ENCODE measurements at regions not wholly inside any gene's neighbourhood (a gene's known extent, or its start where the extent isn't known, plus 50 kb on each side); places are given as distances from the start of the nearest gene placed in this dataset.
"Not testable (repeated sequence)": the region's sequence is repeated elsewhere in the genome, so short reads cannot be mapped to it uniquely, and the experiment has no call there.

DNA sequence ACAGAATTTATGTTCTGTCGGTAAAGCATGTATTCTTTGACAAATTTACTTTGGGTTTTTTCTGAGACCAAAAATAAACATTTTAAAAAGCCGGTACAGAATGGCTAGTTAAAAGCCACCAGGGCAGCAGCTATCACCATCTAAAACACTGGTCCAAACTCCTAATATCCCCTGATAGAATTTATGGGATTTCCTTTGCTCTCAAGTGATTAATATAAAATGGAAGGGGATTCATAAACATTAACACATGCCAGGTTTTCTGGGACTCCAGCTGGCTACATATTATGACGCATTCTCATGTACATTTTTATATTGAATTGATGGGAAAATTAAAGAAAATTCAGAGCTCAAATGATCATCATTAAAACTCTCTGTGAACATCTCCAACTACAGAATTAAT, 640.8 kb downstream of the C12orf50 start:
- no peak for DNase-seq

DNA sequence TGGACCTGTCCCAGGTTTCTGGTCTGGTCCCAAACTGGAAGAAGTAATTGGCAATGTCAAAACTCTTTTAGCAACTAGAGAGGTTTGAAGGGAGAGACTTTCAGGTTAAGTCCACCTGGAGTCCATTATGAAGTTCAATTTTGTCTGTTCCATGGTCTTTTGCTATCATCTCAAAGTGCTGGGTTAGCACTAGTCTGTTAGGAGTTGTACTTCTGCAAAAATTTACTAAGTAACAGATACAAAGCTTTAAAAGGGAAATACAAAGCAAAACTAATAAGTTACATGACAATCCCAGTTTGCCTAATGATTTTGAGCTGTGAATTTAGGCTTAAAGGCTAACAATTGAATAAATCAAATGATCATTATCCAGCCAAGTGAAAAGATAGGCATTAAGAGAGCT, 643.9 kb downstream of the C12orf50 start:
- no peak for DNase-seq

DNA sequence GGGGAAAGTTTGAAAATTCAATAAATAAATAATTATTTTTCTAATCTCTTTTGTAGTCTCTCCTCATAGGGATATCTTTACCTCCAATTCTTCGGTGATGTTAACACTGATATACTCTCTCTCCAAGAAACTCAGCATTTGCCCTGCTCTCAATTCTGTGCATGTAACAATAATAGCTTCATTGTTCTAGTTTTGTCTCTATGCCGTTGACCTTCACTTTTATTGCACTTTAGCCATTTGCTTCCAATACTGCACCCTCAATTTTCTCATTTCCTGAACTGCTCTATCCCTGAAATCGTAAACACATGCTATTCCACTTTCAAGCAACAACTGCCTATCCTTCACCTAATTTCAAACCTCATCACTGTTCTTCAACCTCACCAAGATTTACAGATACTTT, 645.0 kb downstream of the C12orf50 start:
- no peak for DNase-seq

DNA sequence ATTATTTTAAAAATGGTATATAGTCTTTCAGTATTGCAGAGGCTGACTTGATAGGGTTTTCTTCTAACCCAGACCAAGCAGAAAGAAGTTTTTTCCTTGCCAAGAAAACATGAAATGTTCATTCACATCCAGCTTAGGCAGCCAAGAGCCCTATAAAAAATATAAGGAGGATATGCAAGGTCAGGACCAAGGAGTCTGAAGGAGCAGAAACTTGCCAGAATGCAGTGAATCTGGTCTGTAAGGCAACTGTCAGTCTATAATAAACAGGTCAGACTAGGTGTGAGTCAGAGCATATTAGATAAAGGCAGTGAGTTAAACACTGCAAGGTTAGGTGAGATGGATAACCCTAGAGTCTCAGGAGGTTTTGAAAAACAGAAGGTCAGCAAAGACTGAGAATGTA, 645.5 kb downstream of the C12orf50 start:
- no peak for DNase-seq

DNA sequence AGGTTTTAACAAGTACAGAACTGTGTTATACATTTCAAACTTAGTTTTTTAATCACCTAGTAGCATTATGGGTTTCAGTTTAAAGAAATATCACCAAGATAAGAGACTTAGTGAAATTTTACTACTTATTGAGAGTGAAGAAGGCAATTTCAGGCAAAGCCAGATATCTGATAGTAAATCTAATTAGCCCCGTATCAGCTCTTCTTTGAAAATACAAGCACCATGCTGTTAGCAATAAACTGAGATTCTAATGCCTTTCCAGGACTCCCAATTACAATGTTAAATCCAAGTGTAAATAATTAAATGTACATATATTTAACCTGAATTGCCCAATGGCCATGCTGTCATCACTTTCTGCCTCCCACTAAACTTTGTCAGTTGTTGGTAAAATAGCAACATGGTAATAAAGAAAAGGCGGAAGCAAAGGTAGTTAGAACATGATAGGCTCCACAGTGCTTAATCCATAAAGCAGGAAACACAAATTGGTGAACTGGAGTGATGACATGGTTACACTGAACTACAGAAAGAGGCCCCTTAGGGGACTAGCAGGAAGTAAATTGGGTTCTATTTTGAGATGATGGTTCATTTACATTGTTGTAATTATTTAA, 646.1 kb downstream of the C12orf50 start:
- peak; percentile 47 for DNase-seq

DNA sequence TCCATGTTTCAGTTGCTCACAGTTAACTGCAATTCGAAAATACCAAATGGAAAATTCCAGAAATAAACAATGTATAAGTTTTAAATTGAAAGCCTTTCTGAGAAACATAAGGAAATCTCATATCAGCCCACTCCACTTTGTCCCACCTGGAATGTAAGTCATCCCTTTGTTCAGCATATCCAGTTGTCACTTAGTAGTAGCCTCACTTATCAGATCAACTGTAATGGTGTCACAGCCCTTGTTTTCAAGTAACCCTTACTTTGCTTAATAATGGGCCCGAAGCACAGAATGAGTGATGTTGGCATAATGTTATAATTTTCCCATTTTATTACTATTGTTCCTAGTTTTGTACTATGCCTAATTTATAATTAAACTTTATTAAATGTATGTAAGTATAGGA, 646.8 kb downstream of the C12orf50 start:
- DNase-seq, result no peak

DNA sequence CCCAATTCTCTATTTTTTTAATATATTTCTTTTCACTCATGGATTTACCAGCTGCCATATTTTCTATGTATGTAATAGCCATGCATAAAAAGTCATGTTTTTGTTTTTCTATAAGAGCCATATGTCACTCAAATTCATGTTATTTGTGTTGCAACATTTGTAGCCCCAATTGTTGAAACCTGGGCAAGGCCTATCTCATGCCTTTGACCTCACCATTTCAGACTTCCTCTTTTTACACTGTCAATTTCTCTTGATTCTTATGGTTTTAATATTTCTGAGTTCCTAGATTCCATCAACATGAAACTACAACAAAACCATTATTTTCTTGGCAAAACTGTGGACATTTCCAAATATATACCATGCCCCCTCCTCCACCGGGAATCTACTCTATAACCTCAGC, 647.5 kb downstream of the C12orf50 start:
- DNase-seq, result no peak

DNA sequence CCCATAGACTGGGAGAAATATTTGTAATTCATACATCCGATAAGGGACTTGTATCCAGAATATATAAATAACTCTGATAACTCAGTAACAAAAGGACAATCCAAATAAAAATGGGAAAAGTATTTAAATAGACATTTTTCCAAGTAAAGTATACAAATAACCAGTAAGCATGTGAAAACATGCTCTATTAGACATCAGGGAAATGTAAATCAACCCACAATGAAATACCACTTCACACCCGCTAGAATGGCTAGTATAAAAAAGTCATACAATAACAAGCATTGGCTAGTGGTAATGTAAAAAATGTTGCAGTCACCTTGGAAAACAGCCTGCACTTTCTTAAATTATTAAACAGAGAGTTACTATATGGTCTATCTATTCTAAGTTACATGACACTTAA, 650.7 kb downstream of the C12orf50 start:
- DNase-seq, result no peak

DNA sequence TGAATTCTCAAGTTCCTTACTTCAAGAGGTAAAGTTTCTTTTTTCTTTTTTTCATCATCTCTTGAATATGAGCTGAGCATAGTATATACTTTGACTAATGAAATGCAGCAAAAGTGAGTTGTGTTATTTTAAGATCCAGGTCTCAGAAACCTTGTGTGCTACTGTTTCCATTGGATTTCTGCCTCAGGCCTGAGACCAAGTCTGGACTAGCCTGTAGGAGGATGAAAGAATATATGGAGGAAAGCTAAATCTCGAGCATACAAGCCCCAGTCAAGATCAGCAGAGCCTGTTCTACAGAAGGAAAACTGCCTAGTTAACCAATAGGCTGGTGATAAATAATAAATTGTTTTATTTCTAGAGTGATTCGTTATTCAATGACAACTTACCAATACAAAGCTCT, 652.5 kb downstream of the C12orf50 start:
- no peak for DNase-seq

DNA sequence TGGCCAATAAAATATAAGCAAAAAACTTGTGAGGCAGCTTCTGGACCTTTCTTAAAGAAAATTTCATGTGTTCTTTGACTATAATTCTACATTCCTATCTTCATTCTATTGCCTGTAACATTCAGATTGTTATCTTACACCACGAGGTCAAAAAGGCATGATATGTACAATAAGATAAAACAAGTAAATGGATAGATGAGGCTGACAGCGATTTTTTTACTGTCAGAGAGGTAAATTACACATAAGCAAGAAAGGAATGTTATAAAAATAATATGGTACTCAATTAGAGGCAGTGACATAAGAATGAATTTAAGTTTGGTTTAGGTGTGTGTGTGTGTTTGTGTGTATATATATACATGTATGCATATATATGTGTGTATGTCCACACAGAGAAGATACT, 660.0 kb downstream of the C12orf50 start:
- no peak for DNase-seq

DNA sequence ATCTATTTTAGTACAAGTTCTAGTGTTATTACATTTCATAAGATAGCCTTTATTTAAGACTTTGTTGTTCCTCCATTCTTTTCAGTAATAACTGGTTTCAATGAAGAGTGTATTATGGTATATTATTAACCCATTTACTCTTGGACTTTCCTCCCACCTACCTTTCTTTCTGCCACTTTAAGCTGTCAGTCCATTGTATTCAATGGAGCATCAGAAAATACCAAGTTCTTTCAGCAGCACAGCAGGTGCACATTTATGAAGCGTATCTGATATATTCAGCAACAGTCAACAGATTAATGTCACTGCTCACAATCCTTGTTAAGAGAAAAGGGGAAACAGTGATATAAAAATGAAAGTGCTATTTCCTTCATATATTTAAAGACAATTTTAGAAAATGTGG, 660.9 kb downstream of the C12orf50 start:
- peak; percentile 78 for DNase-seq

DNA sequence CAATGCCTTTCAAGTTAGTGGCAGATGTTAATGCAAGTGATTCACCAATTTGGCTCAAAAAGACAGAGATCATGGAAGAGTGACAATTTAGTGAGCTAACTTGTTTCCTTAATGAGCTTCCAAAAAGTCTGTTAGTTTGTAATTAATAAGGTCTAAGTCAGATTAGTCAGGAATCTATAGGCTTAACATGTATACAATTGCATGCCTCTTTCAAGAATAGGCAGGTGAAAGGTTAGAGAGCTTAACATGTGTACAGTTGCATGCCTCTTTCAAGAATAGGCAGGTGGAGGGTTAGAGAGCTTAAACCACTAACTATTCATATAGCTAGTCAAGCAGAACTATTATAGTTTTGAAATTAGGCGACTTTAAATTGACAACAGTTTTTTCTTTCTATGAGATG, 663.8 kb downstream of the C12orf50 start:
- DNase-seq, result no peak

DNA sequence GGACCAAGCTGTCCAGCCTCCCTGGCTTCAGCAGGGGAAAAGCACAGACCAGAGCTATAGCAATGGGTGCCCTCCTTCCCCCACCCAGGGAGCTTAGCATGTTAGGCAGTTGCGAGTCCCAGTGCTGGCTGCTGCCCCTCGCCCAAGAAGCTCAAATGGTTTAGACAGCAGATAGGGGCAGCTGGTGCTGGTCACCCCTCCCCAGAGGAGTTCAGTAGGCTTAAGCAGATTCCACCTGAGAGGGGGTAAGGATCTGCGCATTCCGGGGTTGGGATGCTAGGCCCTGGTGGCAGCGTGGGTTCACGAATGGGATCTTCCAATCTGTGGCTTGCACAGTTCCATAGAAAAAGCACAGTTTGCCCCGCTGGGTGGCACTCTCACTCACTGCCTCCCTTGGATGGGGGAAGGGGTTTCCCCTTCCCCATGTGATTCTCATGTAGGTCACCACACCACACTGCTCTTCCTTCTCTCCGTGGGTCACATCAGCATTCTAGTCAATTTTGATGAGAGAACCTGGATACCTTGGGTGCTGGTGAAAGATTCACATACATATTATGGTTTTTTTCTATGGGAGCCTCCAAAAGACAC, 665.6 kb downstream of the C12orf50 start:
- no peak for DNase-seq

DNA sequence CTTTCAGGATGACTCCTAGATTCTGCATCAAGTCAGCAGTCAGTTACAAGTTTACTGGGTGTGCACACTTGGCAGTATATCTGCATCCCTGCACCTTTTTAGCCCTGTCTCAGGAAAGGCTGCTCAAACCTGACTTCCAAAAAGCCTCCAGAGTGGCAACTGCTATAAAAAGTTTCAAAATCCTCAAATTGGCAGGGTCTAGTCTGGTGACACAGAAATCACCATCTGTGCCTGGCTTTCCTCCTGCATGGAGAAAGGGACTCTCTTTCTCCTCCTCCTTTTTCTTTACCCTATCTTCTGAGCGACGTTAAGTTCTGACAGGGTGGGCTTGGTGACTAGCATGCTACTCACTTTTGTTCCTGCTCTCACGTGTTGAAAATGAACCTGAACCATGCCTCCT, 679.5 kb downstream of the C12orf50 start:
- no peak for DNase-seq

DNA sequence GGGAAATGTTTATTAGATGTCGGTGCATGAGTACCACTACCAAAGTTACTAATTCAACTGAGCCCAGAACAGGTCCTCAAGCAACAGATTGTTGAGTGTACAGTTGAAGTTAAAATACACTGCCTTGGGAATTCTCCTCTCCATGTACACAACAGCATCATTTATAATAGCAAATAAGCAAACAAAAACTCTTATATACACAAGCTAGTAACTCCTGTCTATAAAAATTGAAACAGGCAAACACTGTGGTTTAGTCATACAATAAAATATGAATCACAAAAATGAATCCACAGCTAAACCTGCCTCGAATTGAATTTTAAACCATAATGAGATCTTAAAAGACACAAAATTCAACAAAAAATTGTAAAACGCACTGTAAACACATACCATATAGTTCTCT, 681.1 kb downstream of the C12orf50 start:
- no peak for DNase-seq

DNA sequence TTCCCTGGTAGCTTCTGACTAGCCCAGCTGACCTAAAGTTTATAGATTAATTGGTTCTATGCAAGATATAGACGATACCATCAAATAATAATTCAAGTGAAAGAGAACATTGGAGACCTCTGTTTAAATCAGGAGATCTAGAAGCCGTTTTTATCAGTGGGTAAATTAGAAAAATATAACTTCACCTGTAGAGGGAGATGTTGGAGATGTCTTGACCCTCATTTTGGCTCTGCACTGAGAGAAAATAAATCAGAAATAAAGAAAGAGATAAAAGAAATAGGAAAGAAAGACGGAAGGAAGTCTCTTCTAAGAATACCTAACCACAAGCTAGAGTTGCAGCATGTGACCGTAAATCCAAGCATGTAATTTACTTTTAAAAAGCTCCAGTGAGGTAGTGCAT, 684.5 kb downstream of the C12orf50 start:
- DNase-seq, result no peak

DNA sequence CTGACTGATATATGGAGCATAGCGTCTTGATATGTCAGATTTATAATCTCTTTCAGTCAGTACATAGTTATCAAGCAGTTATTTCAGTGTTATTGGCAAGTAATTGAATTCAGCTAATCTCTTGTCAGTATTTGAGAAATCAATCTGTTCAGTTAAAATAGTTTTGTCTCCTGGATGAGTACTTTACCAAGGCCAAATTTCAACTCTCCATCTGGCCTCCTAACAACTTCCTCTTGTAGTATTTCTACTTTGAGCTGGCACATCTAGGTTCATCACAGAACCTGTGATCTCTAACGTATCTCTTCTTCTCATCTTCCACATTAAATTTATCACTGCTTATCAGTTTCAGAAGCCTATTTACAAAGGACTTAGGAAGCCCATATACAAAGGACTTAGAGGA, 690.5 kb downstream of the C12orf50 start:
- DNase-seq, result no peak

DNA sequence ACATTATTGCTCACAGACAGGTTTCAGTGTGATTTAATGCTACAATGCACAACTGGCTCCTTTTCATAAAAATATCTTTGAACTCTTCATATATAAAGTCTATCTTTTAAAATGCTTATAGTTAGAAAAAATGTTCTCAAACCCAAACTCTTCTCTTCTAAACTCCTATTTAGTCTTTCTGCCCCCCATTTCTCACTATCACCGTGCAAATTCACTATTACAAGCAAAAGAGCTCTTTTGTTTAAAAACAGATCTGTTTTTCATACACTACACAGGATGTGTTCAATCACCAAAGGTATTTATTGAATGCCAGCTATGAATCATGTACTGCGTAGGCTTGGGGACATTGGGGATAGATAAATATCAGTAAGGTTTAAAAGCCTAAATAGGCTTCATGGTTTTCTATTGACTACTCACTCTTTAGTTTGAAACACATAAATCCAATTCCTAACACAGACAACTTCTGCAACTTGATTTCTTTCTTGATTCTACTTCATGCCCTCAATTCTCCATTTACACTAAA, 692.3 kb downstream of the C12orf50 start:
- DNase-seq, result no peak

DNA sequence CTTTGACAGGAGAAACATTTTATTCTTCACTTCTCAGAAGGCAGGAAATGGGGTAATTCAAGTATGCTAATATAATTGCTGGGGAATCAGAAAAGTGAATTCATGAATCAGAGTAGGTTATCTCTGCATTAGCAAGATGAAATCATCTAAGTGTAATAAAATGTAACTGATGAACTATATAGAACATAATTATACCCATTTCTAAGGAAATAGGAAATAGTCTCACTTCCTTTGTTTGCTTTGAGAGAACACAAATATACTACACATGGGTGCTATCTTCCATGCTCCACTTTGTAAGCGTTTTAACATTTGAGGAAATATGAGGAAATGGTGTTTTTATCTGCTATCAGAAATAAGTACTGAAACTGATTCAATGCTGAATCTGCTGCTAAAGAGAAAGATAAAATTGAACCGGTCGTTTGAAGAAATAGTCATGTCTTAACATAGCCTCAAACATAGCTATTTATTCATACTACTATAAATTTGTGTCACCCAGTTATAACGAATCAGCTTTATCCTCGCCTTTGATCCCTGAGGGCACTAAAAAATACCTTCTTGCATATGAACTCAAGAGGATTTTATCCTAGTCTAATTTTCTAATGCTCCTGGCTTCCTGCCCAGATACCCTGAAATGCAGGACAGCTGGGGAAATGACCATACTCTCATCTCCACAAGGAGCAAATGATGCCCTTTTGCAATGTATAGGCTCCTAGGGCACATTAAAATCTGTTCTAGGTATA, 696.0 kb downstream of the C12orf50 start:
- DNase-seq, result no peak

DNA sequence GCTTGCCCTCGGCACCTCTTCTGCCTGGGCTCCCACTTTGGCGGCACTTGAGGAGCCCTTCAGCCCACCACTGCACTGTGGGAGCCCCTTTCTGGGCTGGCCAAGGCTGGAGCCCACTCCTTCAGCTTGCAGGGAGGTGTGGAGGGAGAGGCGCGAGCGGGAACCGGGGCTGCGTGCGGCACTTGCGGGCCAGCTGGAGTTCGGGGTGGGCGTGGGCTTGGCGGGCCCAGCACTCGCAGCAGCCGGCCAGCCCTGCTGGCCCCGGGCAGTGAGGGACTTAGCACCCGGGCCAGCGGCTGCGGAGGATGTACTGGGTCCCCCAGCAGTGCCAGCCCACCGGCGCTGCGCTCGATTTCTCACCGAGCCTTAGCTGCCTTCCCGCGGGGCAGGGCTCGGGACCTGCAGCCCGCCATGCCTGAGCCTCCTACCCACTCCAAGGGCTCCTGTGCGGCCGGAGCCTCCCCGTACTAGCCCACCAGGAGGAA, 699.1 kb downstream of the C12orf50 start:
- not testable (repeated sequence) for DNase-seq

DNA sequence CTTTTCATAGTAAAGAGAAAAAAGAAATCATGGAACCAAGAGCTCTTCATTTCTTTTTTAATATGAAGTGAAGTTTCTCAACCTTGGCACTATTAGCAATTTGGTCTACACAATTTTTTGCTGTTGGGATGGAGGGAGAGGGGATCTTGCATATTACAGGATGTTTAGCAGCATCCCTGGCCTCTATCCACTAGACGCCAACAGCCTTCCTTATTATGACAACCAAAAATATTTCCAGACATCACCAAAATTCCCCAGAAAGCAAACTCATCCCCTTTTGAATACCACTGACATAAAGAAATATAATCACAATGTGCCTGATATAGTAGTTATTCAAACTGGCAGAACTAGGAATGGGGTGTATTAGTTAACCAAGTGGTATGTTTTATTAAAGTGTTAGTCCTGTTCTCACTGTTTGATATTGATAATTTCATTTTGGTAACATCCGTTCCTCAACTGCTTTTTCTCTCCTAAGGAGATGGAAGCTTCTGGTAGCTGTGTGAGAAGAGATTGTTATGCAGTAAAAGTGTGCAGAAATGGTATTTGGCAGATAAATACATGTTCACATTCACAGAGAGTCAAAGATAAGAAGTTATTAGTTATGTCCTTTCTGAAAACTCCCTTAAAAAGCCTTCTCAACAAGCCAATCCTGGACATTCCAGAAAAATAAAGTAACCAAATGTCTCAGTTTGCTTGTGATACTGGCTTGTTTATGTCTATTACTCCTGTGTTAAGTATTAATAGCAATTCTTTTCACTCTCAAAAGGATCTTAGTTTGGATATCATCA, 699.9 kb downstream of the C12orf50 start:
- DNase-seq, result no peak

DNA sequence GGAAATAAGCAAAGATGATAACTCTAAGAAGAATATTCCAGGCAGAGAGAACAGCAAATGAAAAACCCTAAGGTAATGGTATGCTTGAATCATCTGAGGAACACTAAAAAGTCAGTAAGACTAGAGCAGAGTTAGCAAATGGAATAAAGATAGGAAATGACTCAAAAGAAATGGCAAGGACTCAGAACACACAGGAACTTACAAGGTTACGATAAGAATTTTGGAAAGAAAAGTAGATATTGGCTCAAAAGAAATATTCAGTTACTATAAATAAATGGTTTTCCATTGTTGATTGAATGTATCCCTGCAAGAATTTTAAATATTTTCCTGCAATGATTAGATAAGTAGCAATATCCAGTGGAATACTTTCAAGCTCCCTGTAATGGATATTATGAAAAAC, 705.8 kb downstream of the C12orf50 start:
- DNase-seq, result no peak

DNA sequence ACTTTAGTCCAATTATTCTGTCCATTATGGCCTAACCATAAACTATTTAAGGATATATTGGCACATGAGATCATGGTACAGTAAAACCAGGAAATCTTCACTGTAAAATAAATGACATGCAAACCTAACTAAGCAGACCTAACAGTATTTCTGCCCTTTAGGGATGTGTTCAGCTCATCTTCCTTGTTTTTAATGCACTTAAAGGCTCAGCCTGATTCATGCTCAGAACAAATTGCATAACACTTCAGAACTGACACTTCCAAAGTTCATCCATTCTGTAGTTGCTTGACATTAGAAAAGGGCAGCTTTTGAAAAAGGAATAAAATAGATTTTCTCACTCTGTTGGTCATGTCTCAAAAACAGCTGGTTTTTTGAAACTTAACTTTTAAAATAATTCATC, 708.5 kb downstream of the C12orf50 start:
- DNase-seq, result no peak

All from NCI-H2081 treated with DMSO at 0.1 percent for 48 hours (cell line).